SK-N-SH treated with all-trans-retinoic acid at 6 μM for 48 hours (cell line): ENCODE measurements at regions not wholly inside any gene's neighbourhood (a gene's known extent, or its start where the extent isn't known, plus 50 kb on each side); places are given as distances from the start of the nearest gene placed in this dataset.

Source experiments
- ARNTL ChIP-seq: fragments of 450-650 bp; formaldehyde crosslinking; IDR thresholded peaks from 2 replicates; pipeline ENCODE4 v1.5.0; 2020; ENCODE audit warnings: low read depth, mild to moderate bottlenecking, moderate library complexity, borderline replicate concordance
- BACH2 ChIP-seq: fragments of 250-450 bp; sonication (Bioruptor Pico); IDR thresholded peaks from 2 replicates; pipeline ENCODE4 v1.9.0; 2021; ENCODE audit warnings: mild to moderate bottlenecking, borderline replicate concordance
- CREB5 ChIP-seq: fragments of 250-450 bp; sonication (Bioruptor Pico); IDR thresholded peaks from 2 replicates; pipeline ENCODE4 v1.5.1; 2020; ENCODE audit warnings: low read depth, mild to moderate bottlenecking, moderate library complexity
- CSDC2 ChIP-seq: fragments of 250-450 bp; sonication (Bioruptor Pico); IDR thresholded peaks from 2 replicates; pipeline ENCODE4 v1.5.0; 2020; ENCODE audit warnings: mild to moderate bottlenecking, moderate library complexity
- ESRRG ChIP-seq: fragments of 250-450 bp; sonication (Bioruptor Pico); IDR thresholded peaks from 2 replicates; pipeline ENCODE4 v1.6.1; 2021; ENCODE audit warnings: mild to moderate bottlenecking
- TCF4 ChIP-seq: fragments of 250-450 bp; sonication (Bioruptor Pico); IDR thresholded peaks from 2 replicates; pipeline ENCODE4 v1.8.0; 2021; ENCODE audit warnings: mild to moderate bottlenecking, moderate library complexity, borderline replicate concordance
- TOX ChIP-seq: fragments of 250-450 bp; sonication (Bioruptor Pico); IDR thresholded peaks from 2 replicates; pipeline ENCODE4 v1.8.0; 2021; ENCODE audit warnings: mild to moderate bottlenecking, moderate library complexity, borderline replicate concordance
- TSHZ2 ChIP-seq: fragments of 250-450 bp; sonication (Bioruptor Pico); IDR thresholded peaks from 2 replicates; pipeline ENCODE4 v1.5.0; 2020; ENCODE audit warnings: mild to moderate bottlenecking, moderate library complexity
- ZFP30 ChIP-seq: fragments of 450-650 bp; formaldehyde crosslinking; IDR thresholded peaks from 2 replicates; pipeline ENCODE4 v1.5.0; 2022; ENCODE audit warnings: mild to moderate bottlenecking, moderate library complexity
- ZNF565 ChIP-seq: fragments of 450-650 bp; formaldehyde crosslinking; conservative IDR thresholded peaks from 2 replicates; pipeline ENCODE4 v1.5.0; 2020; ENCODE audit warnings: low read depth, mild to moderate bottlenecking, moderate library complexity
- ZNF8 ChIP-seq: fragments of 450-650 bp; formaldehyde crosslinking; IDR thresholded peaks from 2 replicates; pipeline ENCODE4 v1.5.0; 2020; ENCODE audit warnings: mild to moderate bottlenecking, moderate library complexity

- TF ChIP-seq ZNF8 (no peak), BACH2 (CRISPR knock-in tag) (no peak), CREB5 (no peak), ESRRG (CRISPR knock-in tag) (no peak), ZNF565 (CRISPR knock-in tag) (no peak), ZFP30 (CRISPR knock-in tag) (no peak), TSHZ2 (CRISPR knock-in tag) (no peak), CSDC2 (no peak), ARNTL (CRISPR knock-in tag) (no peak), TCF4 (no peak), TOX (CRISPR knock-in tag) (no peak)
These were observed 179.1 kb upstream of the DKK2 start for GRCh38 chr4:107215222-107215621.
